ENCODE measurements at regions not wholly inside any gene's neighbourhood (a gene's known extent, or its start where the extent isn't known, plus 50 kb on each side); places are given as distances from the start of the nearest gene placed in this dataset.

DNA sequence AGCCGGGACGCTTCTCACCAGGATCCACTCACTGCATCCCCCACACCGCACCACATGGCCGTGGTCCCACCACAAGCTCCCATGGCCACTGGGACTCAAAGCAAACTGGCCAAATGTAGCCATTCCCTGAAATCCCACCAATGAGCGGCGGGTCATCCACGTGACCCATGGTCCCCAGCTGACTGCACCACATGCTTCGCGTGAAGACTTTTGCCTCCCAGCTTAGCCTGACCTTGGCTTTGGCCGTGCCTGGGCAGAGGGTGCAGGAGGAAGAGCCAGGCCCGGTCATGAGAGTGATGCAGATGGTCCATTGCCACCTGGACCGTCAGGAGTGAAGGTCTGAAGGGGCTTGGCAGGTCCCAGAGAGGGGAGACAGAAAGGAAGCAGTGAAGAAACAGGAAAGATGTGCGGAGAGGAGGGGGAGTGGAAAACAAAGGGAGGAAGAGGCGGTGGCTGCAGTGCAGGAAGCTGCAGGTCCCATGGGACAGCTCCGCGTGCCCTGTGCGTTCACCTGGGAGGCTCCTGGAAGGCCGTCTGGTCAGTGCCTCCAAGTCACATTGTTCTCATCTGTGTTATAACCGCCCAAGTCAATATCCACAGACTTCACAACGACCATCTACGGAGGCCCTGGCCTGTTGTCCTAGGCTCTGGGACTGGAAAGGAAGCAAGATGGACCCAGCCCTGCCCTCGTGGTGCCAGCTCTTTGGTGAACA lies 167.8 kb upstream of the AJAP1 start:
- TF ChIP-seq CTCF (IDR thresholded peaks at IDR 0.05; ENCODE audit: insufficient read depth, low read depth, low read length) (no peak), EZH2 (IDR thresholded peaks at IDR 0.05; ENCODE audit: insufficient read depth, low read length) (no peak)
